ENCODE measurements at regions not wholly inside any gene's neighbourhood (a gene's known extent, or its start where the extent isn't known, plus 50 kb on each side); places are given as distances from the start of the nearest gene placed in this dataset.
"Not testable (repeated sequence)": the region's sequence is repeated elsewhere in the genome, so short reads cannot be mapped to it uniquely, and the experiment has no call there.

DNA sequence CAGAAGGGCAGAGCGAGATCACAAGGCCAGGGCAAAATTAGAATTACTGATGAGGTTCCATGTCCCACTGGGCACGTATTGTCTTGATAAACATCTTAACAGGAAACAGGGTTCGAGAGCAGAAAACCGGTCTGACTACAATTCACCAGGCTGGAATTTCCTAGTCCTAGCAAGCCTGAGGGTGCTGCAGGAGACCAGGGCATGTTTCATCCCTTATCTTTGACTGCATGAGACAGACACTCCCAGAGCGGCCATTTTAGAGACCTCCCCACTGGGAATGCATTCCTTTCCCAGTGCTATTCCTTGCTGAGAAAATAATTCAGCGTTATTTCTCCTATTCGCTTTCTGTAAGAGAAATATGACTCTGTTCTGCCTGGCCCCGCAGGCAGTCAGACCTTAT, 228.5 kb upstream of the IZUMO3 start:
- TF ChIP-seq POLR2A (IDR thresholded peaks at IDR 0.05): not testable (repeated sequence)
- TF ChIP-seq, protein P1, sequence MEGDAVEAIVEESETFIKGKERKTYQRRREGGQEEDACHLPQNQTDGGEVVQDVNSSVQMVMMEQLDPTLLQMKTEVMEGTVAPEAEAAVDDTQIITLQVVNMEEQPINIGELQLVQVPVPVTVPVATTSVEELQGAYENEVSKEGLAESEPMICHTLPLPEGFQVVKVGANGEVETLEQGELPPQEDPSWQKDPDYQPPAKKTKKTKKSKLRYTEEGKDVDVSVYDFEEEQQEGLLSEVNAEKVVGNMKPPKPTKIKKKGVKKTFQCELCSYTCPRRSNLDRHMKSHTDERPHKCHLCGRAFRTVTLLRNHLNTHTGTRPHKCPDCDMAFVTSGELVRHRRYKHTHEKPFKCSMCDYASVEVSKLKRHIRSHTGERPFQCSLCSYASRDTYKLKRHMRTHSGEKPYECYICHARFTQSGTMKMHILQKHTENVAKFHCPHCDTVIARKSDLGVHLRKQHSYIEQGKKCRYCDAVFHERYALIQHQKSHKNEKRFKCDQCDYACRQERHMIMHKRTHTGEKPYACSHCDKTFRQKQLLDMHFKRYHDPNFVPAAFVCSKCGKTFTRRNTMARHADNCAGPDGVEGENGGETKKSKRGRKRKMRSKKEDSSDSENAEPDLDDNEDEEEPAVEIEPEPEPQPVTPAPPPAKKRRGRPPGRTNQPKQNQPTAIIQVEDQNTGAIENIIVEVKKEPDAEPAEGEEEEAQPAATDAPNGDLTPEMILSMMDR (IDR thresholded peaks at IDR 0.05 in 4 of 5, conservative IDR thresholded peaks at IDR 0.05 in 1 of 5): not testable (repeated sequence)

Data from gastrocnemius medialis (tissue), 4 donors.